Left lung (tissue), 4 donors: ENCODE measurements at regions not wholly inside any gene's neighbourhood (a gene's known extent, or its start where the extent isn't known, plus 50 kb on each side); places are given as distances from the start of the nearest gene placed in this dataset.

ENCODE experiments used
- ATAC-seq: fragments of 200-7000 bp; cut with Tn5 transposase; one replicate; pipeline ENCODE4 v1.9.1; 2020; ENCODE audit warnings: moderate library complexity
- DNase-seq, 4 donors: peaks; one replicate each; pipeline ENCODE4 v3.0.0-alpha.2; 2013 to 2020
- H3K27ac ChIP-seq, 2 donors: fragments of 200-600 bp; sonication (generic) in 1 of 2; one replicate each; pipeline versions ENCODE4 v1.5.0 to v1.8.0; 2020 to 2021
- H3K27me3 ChIP-seq, 2 donors: fragments of 200-600 bp; sonication (generic) in 1 of 2; one replicate each; pipeline versions ENCODE4 v1.5.0 to v1.8.0; 2020 to 2021
- H3K36me3 ChIP-seq, 2 donors: fragments of 200-600 bp; sonication (generic) in 1 of 2; one replicate each; pipeline versions ENCODE4 v1.5.0 to v1.8.0; 2020 to 2021
- H3K4me1 ChIP-seq, 2 donors: fragments of 200-600 bp; one replicate each; pipeline ENCODE4 v1.8.0; 2021
- H3K4me3 ChIP-seq, 2 donors: fragments of 200-600 bp; sonication (generic) in 1 of 2; one replicate each; pipeline versions ENCODE4 v1.5.0 to v1.8.0; 2020 to 2021; ENCODE audit warnings: mild to moderate bottlenecking in 1 of 2
- H3K9me3 ChIP-seq, 2 donors: fragments of 200-600 bp; sonication (generic) in 1 of 2; one replicate each; pipeline versions ENCODE4 v1.5.0 to v1.8.0; 2020 to 2021
- CTCF ChIP-seq, 2 donors: fragments of 200-600 bp; sonication (generic) in 1 of 2; IDR thresholded peaks; one replicate each; pipeline versions ENCODE4 v1.5.0 to v1.8.0; 2021; ENCODE audit warnings: antibody characterized with exemption in 2 of 2
- intact Hi-C, 2 donors: fragments of 100-400 bp; cut with DNase I; formaldehyde crosslinking; loops; one replicate each; pipeline versions ENCODE4 v1.11.2 to v1.14.2; 2022
- donor health status: DM: no; HTN: yes; CAD: no.
- donor health status: DM: no; HTN: no; CAD: no.

GRCh38 chr3:76760336-76760735 is 279.6 kb upstream of the ROBO2 start:
- no peaks in the 10 kb centered on the region for H3K4me1 ChIP-seq
- no peaks in the 10 kb centered on the region for H3K27me3 ChIP-seq
- TF ChIP-seq CTCF (IDR thresholded peaks at IDR 0.05): no peak
- no peak overlapping the region for H3K4me3 ChIP-seq
- no peaks in the 10 kb centered on the region for H3K36me3 ChIP-seq
- intact Hi-C loops: no loop called here
- DNase-seq: no peak
- ATAC-seq: no peak
- no peaks in the 10 kb centered on the region for H3K9me3 ChIP-seq
- H3K27ac ChIP-seq: no peak overlapping the region

- intact Hi-C loops: no loop called here
- TF ChIP-seq CTCF (IDR thresholded peaks at IDR 0.05): no peak
- no peak overlapping the region for H3K27ac ChIP-seq
- no peaks in the 10 kb centered on the region for H3K9me3 ChIP-seq
- H3K27me3 ChIP-seq: no peaks in the 10 kb centered on the region
- no peaks in the 10 kb centered on the region for H3K4me1 ChIP-seq
- H3K36me3 ChIP-seq: no peaks in the 10 kb centered on the region
- H3K4me3 ChIP-seq: no peak overlapping the region
- DNase-seq (no peak), ATAC-seq (no peak)
These were observed 274.4 kb upstream of the ROBO2 start for GRCh38 chr3:76765511-76765910.

GRCh38 chr3:76768912-76769311 is 271.0 kb upstream of the ROBO2 start:
- Histone ChIP-seq H3K36me3 (no peaks in the 10 kb centered on the region), H3K27me3 (no peaks in the 10 kb centered on the region), H3K4me1 (no peaks in the 10 kb centered on the region), H3K27ac (no peak overlapping the region), H3K4me3 (no peak overlapping the region), H3K9me3 (no peaks in the 10 kb centered on the region)
- DNase-seq (no peak), ATAC-seq (no peak)
- intact Hi-C loops: no loop called here
- no peak for TF ChIP-seq CTCF (IDR thresholded peaks at IDR 0.05)

GRCh38 chr3:76776927-76777326 is 263.0 kb upstream of the ROBO2 start:
- TF ChIP-seq CTCF (IDR thresholded peaks at IDR 0.05): no peak
- Histone ChIP-seq H3K27ac (no peak overlapping the region), H3K4me1 (no peaks in the 10 kb centered on the region), H3K27me3 (no peaks in the 10 kb centered on the region), H3K9me3 (peaks cover 0 to 13% of the 10 kb centered on the region in 2 donors), H3K36me3 (no peaks in the 10 kb centered on the region), H3K4me3 (no peak overlapping the region)
- DNase-seq: no peak
- intact Hi-C loops: no loop called here
- no peak for ATAC-seq

GRCh38 chr3:76788206-76788605 is 251.7 kb upstream of the ROBO2 start:
- ATAC-seq: no peak
- Histone ChIP-seq H3K4me3 (no peak overlapping the region), H3K27me3 (no peaks in the 10 kb centered on the region), H3K9me3 (peaks cover 0 to 3% of the 10 kb centered on the region in 2 donors), H3K27ac (no peak overlapping the region), H3K36me3 (no peaks in the 10 kb centered on the region), H3K4me1 (no peaks in the 10 kb centered on the region)
- DNase-seq: no peak
- intact Hi-C loops: no loop called here
- TF ChIP-seq CTCF (IDR thresholded peaks at IDR 0.05): no peak
